ENCODE measurements at regions not wholly inside any gene's neighbourhood (a gene's known extent, or its start where the extent isn't known, plus 50 kb on each side); places are given as distances from the start of the nearest gene placed in this dataset.

- DNase-seq, result no peak
Measured at GRCh38 chr6:169898788-169899480, 147.5 kb downstream of the ERMARD start.

- DNase-seq, result no peak
Measured at GRCh38 chr6:169897601-169898358, 146.4 kb downstream of the ERMARD start.

GRCh38 chr6:169896826-169897456 lies 145.5 kb downstream of the ERMARD start:
- DNase-seq, result no peak

GRCh38 chr6:169895926-169896761 lies 144.7 kb downstream of the ERMARD start:
- DNase-seq, result no peak

GRCh38 chr6:169895000-169895759 lies 143.8 kb downstream of the ERMARD start:
- DNase-seq, result no peak

GRCh38 chr6:169894377-169894960 lies 143.0 kb downstream of the ERMARD start:
- no peak for DNase-seq

GRCh38 chr6:169893624-169894023 lies 142.2 kb downstream of the ERMARD start:
- DNase-seq, result no peak

- DNase-seq, result no peak
Measured at GRCh38 chr6:169891846-169892245, 140.4 kb downstream of the ERMARD start.

- DNase-seq, result no peak
Measured at GRCh38 chr6:169891421-169891820, 140.0 kb downstream of the ERMARD start.

GRCh38 chr6:169890901-169891300 lies 139.5 kb downstream of the ERMARD start:
- DNase-seq, result no peak

- DNase-seq, result peak; percentile 70
Measured at GRCh38 chr6:169890049-169890448, 138.6 kb downstream of the ERMARD start.

- no peak for DNase-seq
Measured at GRCh38 chr6:169887529-169888140, 136.2 kb downstream of the ERMARD start.

GRCh38 chr6:169886631-169887227 lies 135.3 kb downstream of the ERMARD start:
- DNase-seq, result no peak

GRCh38 chr6:169885831-169886230 lies 134.4 kb downstream of the ERMARD start:
- DNase-seq, result no peak

GRCh38 chr6:169885131-169885530 lies 133.7 kb downstream of the ERMARD start:
- no peak for DNase-seq

- DNase-seq, result no peak
Measured at GRCh38 chr6:169884158-169884557, 132.7 kb downstream of the ERMARD start.

GRCh38 chr6:169883316-169883715 lies 131.9 kb downstream of the ERMARD start:
- no peak for DNase-seq

GRCh38 chr6:169881976-169882375 lies 130.6 kb downstream of the ERMARD start:
- no peak for DNase-seq

- DNase-seq, result no peak
Measured at GRCh38 chr6:169881398-169881797, 130.0 kb downstream of the ERMARD start.

- no peak for DNase-seq
Measured at GRCh38 chr6:169880516-169880915, 129.1 kb downstream of the ERMARD start.

- no peak for DNase-seq
Measured at GRCh38 chr6:169869301-169869700, 117.9 kb downstream of the ERMARD start.

All from NCI-H69 (cell line).